B cell (primary cell): ENCODE measurements at regions not wholly inside any gene's neighbourhood (a gene's known extent, or its start where the extent isn't known, plus 50 kb on each side); places are given as distances from the start of the nearest gene placed in this dataset.

Experiments used
- EZH2 ChIP-seq: IDR thresholded peaks from 2 replicates; pipeline ENCODE4 v1.6.1; 2012; ENCODE audit warnings: borderline replicate concordance, low read depth, mild to moderate bottlenecking, moderate library complexity, low read length; ENCODE audit not compliant: insufficient read depth, poor library complexity, severe bottlenecking
- TF ChIP-seq, protein P1 (sequence below): fragments of 200-600 bp; IDR thresholded peaks from one replicate; pipeline ENCODE4 v1.8.0; 2022; ENCODE audit warnings: antibody characterized with exemption, mild to moderate bottlenecking

GRCh38 chr9:90088434-90088833 lies 483.6 kb downstream of the GADD45G start:
- no peak for TF ChIP-seq EZH2
- TF ChIP-seq, protein P1, sequence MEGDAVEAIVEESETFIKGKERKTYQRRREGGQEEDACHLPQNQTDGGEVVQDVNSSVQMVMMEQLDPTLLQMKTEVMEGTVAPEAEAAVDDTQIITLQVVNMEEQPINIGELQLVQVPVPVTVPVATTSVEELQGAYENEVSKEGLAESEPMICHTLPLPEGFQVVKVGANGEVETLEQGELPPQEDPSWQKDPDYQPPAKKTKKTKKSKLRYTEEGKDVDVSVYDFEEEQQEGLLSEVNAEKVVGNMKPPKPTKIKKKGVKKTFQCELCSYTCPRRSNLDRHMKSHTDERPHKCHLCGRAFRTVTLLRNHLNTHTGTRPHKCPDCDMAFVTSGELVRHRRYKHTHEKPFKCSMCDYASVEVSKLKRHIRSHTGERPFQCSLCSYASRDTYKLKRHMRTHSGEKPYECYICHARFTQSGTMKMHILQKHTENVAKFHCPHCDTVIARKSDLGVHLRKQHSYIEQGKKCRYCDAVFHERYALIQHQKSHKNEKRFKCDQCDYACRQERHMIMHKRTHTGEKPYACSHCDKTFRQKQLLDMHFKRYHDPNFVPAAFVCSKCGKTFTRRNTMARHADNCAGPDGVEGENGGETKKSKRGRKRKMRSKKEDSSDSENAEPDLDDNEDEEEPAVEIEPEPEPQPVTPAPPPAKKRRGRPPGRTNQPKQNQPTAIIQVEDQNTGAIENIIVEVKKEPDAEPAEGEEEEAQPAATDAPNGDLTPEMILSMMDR, result no peak
